Neural crest cell (in vitro differentiated cells): ENCODE measurements at regions not wholly inside any gene's neighbourhood (a gene's known extent, or its start where the extent isn't known, plus 50 kb on each side); places are given as distances from the start of the nearest gene placed in this dataset.

ENCODE experiments used
- DNase-seq: peaks from one replicate; pipeline ENCODE4 v3.0.0; 2021; ENCODE audit warnings: low read depth, mixed read lengths, low spot score
- H3K27ac Mint-ChIP-seq: one replicate; pipeline ENCODE4 v1.8.0; 2021; ENCODE audit warnings: mild to moderate bottlenecking, mixed read lengths; ENCODE audit not compliant: unreplicated experiment
- H3K27me3 Mint-ChIP-seq: 2 replicates; pipeline ENCODE4 v1.8.0; 2021; ENCODE audit warnings: low read depth, mild to moderate bottlenecking, mixed read lengths
- H3K36me3 Mint-ChIP-seq: 2 replicates; pipeline ENCODE4 v1.8.0; 2021; ENCODE audit warnings: low read depth, mild to moderate bottlenecking, mixed read lengths
- H3K4me1 Mint-ChIP-seq: 2 replicates; pipeline ENCODE4 v1.8.0; 2021; ENCODE audit warnings: mixed read lengths
- H3K4me3 Mint-ChIP-seq: one replicate; pipeline ENCODE4 v1.8.0; 2021; ENCODE audit warnings: mild to moderate bottlenecking, mixed read lengths
- H3K9me3 Mint-ChIP-seq: 2 replicates; pipeline ENCODE4 v1.8.0; 2021; ENCODE audit warnings: mixed read lengths
- TF ChIP-seq, protein P1 (sequence below): fragments of 200-600 bp; sonication (generic); conservative IDR thresholded peaks from 2 replicates; pipeline ENCODE4 v1.5.0; 2021; ENCODE audit warnings: antibody characterized with exemption, mild to moderate bottlenecking

DNA sequence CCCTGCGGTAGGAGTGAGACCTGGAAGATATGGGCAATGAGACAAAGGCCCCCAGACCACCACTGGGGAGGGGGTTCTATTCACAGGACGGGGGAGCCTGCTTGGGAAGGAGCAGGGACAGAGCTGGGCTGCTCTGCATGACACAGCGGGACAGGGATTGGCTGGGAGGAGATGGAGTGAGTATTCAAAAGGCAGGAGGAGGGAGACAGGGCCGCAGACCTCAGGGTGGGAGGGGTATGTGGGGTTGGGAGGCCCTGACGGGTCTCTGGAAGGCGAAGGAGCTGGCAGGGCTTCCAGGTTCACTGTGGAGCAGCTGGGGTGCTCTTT lies 60.8 kb upstream of the RPS6KA2 start:
- H3K27ac Mint-ChIP-seq, result peak overlapping the region; percentile 85
- peak overlapping the region; percentile 27 for H3K4me3 Mint-ChIP-seq
- H3K27me3 Mint-ChIP-seq, result no peaks in the 10 kb centered on the region
- no peak for DNase-seq
- TF ChIP-seq, protein P1, sequence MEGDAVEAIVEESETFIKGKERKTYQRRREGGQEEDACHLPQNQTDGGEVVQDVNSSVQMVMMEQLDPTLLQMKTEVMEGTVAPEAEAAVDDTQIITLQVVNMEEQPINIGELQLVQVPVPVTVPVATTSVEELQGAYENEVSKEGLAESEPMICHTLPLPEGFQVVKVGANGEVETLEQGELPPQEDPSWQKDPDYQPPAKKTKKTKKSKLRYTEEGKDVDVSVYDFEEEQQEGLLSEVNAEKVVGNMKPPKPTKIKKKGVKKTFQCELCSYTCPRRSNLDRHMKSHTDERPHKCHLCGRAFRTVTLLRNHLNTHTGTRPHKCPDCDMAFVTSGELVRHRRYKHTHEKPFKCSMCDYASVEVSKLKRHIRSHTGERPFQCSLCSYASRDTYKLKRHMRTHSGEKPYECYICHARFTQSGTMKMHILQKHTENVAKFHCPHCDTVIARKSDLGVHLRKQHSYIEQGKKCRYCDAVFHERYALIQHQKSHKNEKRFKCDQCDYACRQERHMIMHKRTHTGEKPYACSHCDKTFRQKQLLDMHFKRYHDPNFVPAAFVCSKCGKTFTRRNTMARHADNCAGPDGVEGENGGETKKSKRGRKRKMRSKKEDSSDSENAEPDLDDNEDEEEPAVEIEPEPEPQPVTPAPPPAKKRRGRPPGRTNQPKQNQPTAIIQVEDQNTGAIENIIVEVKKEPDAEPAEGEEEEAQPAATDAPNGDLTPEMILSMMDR, result no peak
- peaks cover 29% of the 10 kb centered on the region for H3K4me1 Mint-ChIP-seq
- H3K36me3 Mint-ChIP-seq, result no peaks in the 10 kb centered on the region
- no peaks in the 10 kb centered on the region for H3K9me3 Mint-ChIP-seq

DNA sequence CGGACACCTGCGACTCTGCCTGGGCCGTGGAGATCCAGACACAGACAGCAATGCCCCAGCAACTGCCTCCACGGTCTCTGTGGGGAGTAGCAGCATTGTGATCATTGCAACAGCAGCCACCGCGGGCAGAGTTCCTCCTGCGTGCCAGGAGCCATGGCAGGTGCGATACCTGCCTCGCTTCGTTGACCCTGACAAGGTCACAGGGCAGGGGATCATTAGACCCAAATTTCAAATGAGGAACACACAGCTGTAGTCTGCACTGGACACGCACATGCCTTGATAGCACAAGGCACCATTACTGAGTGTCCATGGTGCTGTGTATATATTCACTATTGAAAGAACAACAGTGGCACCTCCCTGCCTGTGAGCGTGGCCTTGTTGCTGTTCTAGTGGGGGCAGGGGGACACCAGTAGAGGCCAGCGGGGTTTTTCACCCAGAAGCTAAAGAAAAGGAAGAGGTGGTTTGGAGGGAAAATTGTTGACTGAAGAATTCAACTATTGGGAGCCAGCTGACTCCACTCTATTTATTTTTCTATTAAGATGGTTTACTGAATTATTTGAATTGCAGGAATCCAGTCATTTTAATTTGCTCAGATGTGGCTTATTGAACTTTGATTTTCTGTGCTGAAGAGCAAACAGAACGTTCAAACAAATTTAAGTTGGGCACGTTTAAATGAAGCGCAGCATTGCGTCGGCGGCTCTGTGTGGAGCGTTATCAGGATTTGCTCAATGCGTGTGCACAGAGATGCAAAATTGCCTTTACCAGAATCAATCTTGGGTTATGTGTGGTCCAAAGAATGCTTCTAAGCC lies 60.2 kb upstream of the RPS6KA2 start:
- H3K36me3 Mint-ChIP-seq, result no peaks in the 10 kb centered on the region
- peak overlapping the region; percentile 85 for H3K27ac Mint-ChIP-seq
- H3K27me3 Mint-ChIP-seq, result no peaks in the 10 kb centered on the region
- H3K4me3 Mint-ChIP-seq, result peak overlapping the region; percentile 27
- no peaks in the 10 kb centered on the region for H3K9me3 Mint-ChIP-seq
- TF ChIP-seq, protein P1, result no peak
- H3K4me1 Mint-ChIP-seq, result peaks cover 29% of the 10 kb centered on the region
- no peak for DNase-seq

DNA sequence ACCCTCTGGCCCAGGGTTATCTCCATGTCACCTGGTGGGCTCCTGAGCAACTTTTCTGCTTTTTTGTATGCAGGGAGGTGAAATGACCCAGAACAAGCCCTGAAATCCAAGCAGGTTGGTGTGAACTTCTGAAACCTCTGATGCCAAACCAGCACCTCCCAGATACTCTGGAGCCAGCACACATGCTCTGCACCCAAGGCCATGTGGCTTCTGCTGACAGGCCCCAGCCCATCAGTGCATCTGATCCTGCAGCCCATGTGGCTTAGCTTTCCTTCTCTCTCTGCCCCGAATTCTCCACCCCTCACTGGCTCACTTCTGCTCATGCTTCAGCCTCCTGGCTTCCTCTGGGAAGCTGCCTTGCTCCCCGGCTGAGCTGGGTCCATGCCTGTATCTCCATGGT lies 59.3 kb upstream of the RPS6KA2 start:
- Mint-ChIP-seq H3K9me3 (no peaks in the 10 kb centered on the region), H3K27me3 (no peaks in the 10 kb centered on the region), H3K4me1 (peaks cover 27% of the 10 kb centered on the region), H3K4me3 (no peak overlapping the region), H3K36me3 (no peaks in the 10 kb centered on the region), H3K27ac (no peak overlapping the region)
- TF ChIP-seq, protein P1, result no peak
- no peak for DNase-seq

DNA sequence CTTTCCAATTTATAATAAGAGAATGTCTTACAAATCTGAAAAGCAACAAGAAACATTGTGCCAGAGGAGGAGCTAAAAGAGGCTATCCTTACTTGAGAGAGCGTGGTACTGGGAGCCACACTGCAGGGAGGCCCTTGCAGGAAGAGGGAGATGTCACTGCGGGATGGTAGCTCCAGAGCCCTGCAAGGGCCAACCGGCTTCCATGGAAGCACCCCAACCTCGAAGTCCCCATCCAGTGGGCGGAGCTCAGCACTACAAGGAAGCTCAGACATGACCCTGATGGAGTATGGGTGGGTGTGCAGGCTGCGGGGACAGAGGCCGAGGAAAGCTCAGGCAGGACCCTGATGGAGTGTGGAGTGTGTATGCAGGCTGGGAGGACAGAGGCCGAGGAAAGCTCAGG lies 57.8 kb upstream of the RPS6KA2 start:
- no peak overlapping the region for H3K27ac Mint-ChIP-seq
- TF ChIP-seq, protein P1, result no peak
- peaks cover 27% of the 10 kb centered on the region for H3K4me1 Mint-ChIP-seq
- peaks cover 2% of the 10 kb centered on the region for H3K9me3 Mint-ChIP-seq
- DNase-seq, result no peak
- peaks cover 2% of the 10 kb centered on the region for H3K36me3 Mint-ChIP-seq
- no peak overlapping the region for H3K4me3 Mint-ChIP-seq
- no peaks in the 10 kb centered on the region for H3K27me3 Mint-ChIP-seq

DNA sequence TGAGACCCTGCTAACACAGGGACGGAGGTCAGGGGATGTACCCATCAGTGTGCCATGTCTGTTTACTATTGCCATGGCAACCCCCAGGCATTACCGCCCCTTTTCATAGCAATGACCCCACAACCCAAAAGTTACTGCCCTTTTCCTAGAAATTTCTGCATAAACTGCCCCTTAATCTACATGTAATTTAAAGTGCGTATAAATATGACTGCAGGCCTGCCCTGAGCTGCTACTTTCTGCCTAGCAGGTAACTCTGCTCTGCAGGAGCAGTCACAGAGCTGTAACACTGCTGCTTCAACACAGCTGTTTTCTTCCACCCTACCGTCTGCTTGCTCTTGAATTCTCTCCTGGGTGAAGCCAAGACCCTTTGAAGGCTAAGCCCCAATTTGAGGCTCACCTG lies 57.1 kb upstream of the RPS6KA2 start:
- no peaks in the 10 kb centered on the region for H3K27me3 Mint-ChIP-seq
- peaks cover 2% of the 10 kb centered on the region for H3K9me3 Mint-ChIP-seq
- DNase-seq, result no peak
- H3K4me1 Mint-ChIP-seq, result peaks cover 27% of the 10 kb centered on the region
- H3K27ac Mint-ChIP-seq, result no peak overlapping the region
- TF ChIP-seq, protein P1, result no peak
- peaks cover 2% of the 10 kb centered on the region for H3K36me3 Mint-ChIP-seq
- H3K4me3 Mint-ChIP-seq, result no peak overlapping the region
